Trophoblast cell (in vitro differentiated cells and primary cell): ENCODE measurements at regions not wholly inside any gene's neighbourhood (a gene's known extent, or its start where the extent isn't known, plus 50 kb on each side); places are given as distances from the start of the nearest gene placed in this dataset.
A peak's percentile ranks its signal among the peaks of the same experiment; 100 is the strongest.

Experiments used
- DNase-seq, 2 donors: peaks; one replicate each; pipeline ENCODE4 v3.0.0-alpha.2; 2016
- H2AFZ ChIP-seq: 2 replicates; pipeline ENCODE4 v1.6.1; 2013; ENCODE audit warnings: low read length, moderate library complexity, mild to moderate bottlenecking; ENCODE audit not compliant: insufficient read depth, poor library complexity
- H2AK5ac ChIP-seq: 2 replicates; pipeline ENCODE4 v1.6.1; 2013; ENCODE audit warnings: mild to moderate bottlenecking, low read length
- H2BK120ac ChIP-seq: 2 replicates; pipeline ENCODE4 v1.6.1; 2013; ENCODE audit warnings: low read length, mild to moderate bottlenecking, moderate library complexity; ENCODE audit not compliant: insufficient read depth, poor library complexity
- H2BK12ac ChIP-seq: 2 replicates; pipeline ENCODE4 v1.6.1; 2013; ENCODE audit warnings: mild to moderate bottlenecking, low read length, moderate library complexity
- H2BK5ac ChIP-seq: 2 replicates; pipeline ENCODE4 v1.6.1; 2013; ENCODE audit warnings: low read length, low read depth, moderate library complexity, mild to moderate bottlenecking; ENCODE audit not compliant: poor library complexity
- H3K14ac ChIP-seq: 2 replicates; pipeline ENCODE4 v1.6.1; 2013; ENCODE audit warnings: mild to moderate bottlenecking, low read length
- H3K18ac ChIP-seq: 2 replicates; pipeline ENCODE4 v1.6.1; 2013; ENCODE audit warnings: mild to moderate bottlenecking, low read length
- H3K23ac ChIP-seq: 2 replicates; pipeline ENCODE4 v1.6.1; 2013; ENCODE audit warnings: low read length
- H3K27ac ChIP-seq: 2 replicates; pipeline ENCODE4 v1.5.1; 2013; ENCODE audit warnings: low read depth, mild to moderate bottlenecking, inconsistent platforms, low read length, moderate library complexity
- H3K27me3 ChIP-seq: 2 replicates; pipeline ENCODE4 v1.6.1; 2013; ENCODE audit warnings: inconsistent platforms, mild to moderate bottlenecking, low read length, moderate library complexity; ENCODE audit not compliant: insufficient read depth
- H3K36me3 ChIP-seq, 2 experiments: 1 replicate in 1 of 2; 2 replicates in 1 of 2; pipeline ENCODE4 v1.6.1; 2013; ENCODE audit warnings: low read length in 2 of 2, mild to moderate bottlenecking in 2 of 2, moderate library complexity in 1 of 2; ENCODE audit not compliant: insufficient read depth in 2 of 2, control insufficient read depth in 1 of 2
- H3K4ac ChIP-seq: 2 replicates; pipeline ENCODE4 v1.6.1; 2013; ENCODE audit warnings: low read depth, mild to moderate bottlenecking, low read length, moderate library complexity
- H3K4me1 ChIP-seq, 2 experiments: 1 replicate in 1 of 2; 2 replicates in 1 of 2; pipeline ENCODE4 v1.6.1; 2013; ENCODE audit warnings: low read length in 2 of 2, mild to moderate bottlenecking in 2 of 2, moderate library complexity in 1 of 2; ENCODE audit not compliant: insufficient read depth in 2 of 2, control insufficient read depth in 1 of 2
- H3K4me2 ChIP-seq: 2 replicates; pipeline ENCODE4 v1.6.1; 2013; ENCODE audit warnings: inconsistent platforms, mild to moderate bottlenecking, low read length, moderate library complexity
- H3K4me3 ChIP-seq: 2 replicates; pipeline ENCODE4 v1.5.1; 2013; ENCODE audit warnings: mild to moderate bottlenecking, low read depth, low read length, inconsistent platforms
- H3K79me1 ChIP-seq: one replicate; pipeline ENCODE4 v1.6.1; 2013; ENCODE audit warnings: low read length
- H3K79me2 ChIP-seq: 2 replicates; pipeline ENCODE4 v1.6.1; 2013; ENCODE audit warnings: low read length, mild to moderate bottlenecking; ENCODE audit not compliant: control insufficient read depth, insufficient read depth, poor library complexity
- H3K9ac ChIP-seq: 2 replicates; pipeline ENCODE4 v1.6.1; 2013; ENCODE audit warnings: mild to moderate bottlenecking, low read length
- H3K9me3 ChIP-seq: 2 replicates; pipeline ENCODE4 v1.6.1; 2013; ENCODE audit warnings: low read depth, mild to moderate bottlenecking, control low read depth, inconsistent platforms, low read length; ENCODE audit not compliant: insufficient read depth
- H4K12ac ChIP-seq: 2 replicates; pipeline ENCODE4 v1.6.1; 2013; ENCODE audit warnings: low read depth, mild to moderate bottlenecking, low read length, moderate library complexity
- H4K8ac ChIP-seq: 2 replicates; pipeline ENCODE4 v1.6.1; 2013; ENCODE audit warnings: low read depth, mild to moderate bottlenecking, low read length, moderate library complexity
- H4K91ac ChIP-seq: one replicate; pipeline ENCODE4 v1.6.1; 2013; ENCODE audit warnings: low read depth, mild to moderate bottlenecking, low read length, moderate library complexity
- WGBS: extraction: QIAGEN DNeasy Blood & Tissue Kit; methylation state at CpG from one replicate; pipeline ENCODE4 v1.1.7; 2013; ENCODE audit warnings: missing lambda C conversion rate; ENCODE audit not compliant: insufficient read length, insufficient coverage; ENCODE audit errors: extremely low coverage; 5-methylcytosine and 5-hydroxymethylcytosine counted together

DNA sequence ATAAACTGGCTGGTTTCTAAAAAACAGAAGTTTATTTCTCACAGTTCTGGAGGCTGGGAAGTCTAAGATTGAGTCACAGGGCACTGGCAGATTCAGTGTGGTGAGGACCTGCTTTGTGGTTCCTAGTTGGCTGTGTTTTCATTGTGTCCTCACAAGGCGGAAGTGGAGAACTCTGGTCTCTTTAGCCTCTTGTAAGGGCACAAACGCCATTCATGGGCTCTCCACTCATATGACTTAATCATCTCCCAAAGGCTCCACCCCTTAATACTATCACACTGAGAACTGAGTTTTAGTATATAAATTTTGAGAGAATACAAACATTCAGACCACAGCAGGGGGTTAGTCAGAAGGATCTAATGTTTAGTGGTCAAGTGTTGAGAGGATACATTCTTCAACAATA lies 208.2 kb downstream of the SEC61B start:
- Histone ChIP-seq H3K36me3 (no peaks in the 10 kb centered on the region), H2BK12ac (no peak overlapping the region), H3K27me3 (no peaks in the 10 kb centered on the region), H4K91ac (no peak overlapping the region), H3K4ac (no peak overlapping the region), H3K79me1 (peaks cover 7% of the 10 kb centered on the region), H3K9me3 (no peaks in the 10 kb centered on the region), H2AK5ac (peak overlapping the region; percentile 47), H3K14ac (no peak overlapping the region), H2BK5ac (no peak overlapping the region), H3K4me1 (peaks cover 5 to 10% of the 10 kb centered on the region in 2 experiments), H3K9ac (no peak overlapping the region), H3K23ac (no peak overlapping the region), H2BK120ac (no peak overlapping the region), H4K12ac (no peak overlapping the region), H2AFZ (no peak overlapping the region), H3K27ac (no peak overlapping the region), H4K8ac (no peak overlapping the region), H3K4me3 (no peak overlapping the region), H3K18ac (no peak overlapping the region), H3K4me2 (no peak overlapping the region), H3K79me2 (no peaks in the 10 kb centered on the region)
- WGBS, result no CpG with 5 or more reads among the region's 2 CpGs
- DNase-seq, result peak in 1 of 2 donors; percentile 33

DNA sequence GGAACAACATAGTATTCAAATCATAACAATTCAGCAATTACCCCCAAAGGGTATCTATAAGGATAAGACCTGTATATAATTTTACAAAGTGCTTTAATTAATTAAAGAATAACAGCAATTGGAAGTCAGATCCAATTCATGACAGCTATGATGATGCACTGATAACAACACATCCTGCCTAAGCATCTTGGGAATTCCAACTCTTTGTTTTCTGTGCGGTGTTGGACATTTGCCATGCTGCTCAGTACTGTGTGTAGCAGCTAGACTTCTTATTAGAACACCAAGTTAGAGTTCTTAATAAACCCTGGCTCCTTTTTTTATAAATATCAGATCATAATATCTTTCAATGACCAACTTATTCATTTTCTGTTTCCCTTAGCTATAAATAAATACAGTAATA lies 209.0 kb downstream of the SEC61B start:
- H3K4ac ChIP-seq, result no peak overlapping the region
- peaks cover 5 to 10% of the 10 kb centered on the region in 2 experiments for H3K4me1 ChIP-seq
- H4K12ac ChIP-seq, result no peak overlapping the region
- no peak overlapping the region for H2BK120ac ChIP-seq
- no peak overlapping the region for H3K14ac ChIP-seq
- H3K4me2 ChIP-seq, result no peak overlapping the region
- no peaks in the 10 kb centered on the region for H3K79me2 ChIP-seq
- no peak overlapping the region for H2BK12ac ChIP-seq
- no peaks in the 10 kb centered on the region for H3K36me3 ChIP-seq
- no peaks in the 10 kb centered on the region for H3K9me3 ChIP-seq
- H3K23ac ChIP-seq, result no peak overlapping the region
- H4K8ac ChIP-seq, result no peak overlapping the region
- no peak for DNase-seq
- no peak overlapping the region for H3K4me3 ChIP-seq
- H3K18ac ChIP-seq, result no peak overlapping the region
- H2AK5ac ChIP-seq, result no peak overlapping the region
- H4K91ac ChIP-seq, result no peak overlapping the region
- no peaks in the 10 kb centered on the region for H3K27me3 ChIP-seq
- no peak overlapping the region for H3K9ac ChIP-seq
- H2BK5ac ChIP-seq, result no peak overlapping the region
- H2AFZ ChIP-seq, result no peak overlapping the region
- peaks cover 7% of the 10 kb centered on the region for H3K79me1 ChIP-seq
- no CpG with 5 or more reads among the region's 1 CpG for WGBS
- no peak overlapping the region for H3K27ac ChIP-seq

DNA sequence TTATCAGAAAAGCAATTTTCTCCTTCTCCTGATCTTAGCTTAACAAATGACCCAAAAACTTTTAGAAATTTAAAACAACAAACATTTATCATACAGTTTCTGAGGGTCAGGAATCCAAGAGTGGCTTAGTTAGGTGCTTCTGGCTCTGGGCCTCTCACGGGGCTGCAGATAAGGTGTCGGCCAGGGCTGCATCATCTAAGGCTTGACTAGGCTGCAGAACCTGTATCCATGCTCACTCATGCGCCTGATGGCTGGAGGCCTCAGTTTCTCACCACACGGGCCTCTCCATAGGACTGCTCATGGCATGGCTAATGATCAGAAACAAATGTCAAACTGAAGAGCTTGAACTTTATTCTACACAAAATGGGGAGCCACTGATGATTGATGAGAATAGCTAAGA lies 210.0 kb downstream of the SEC61B start:
- no peak overlapping the region for H3K4ac ChIP-seq
- H3K36me3 ChIP-seq, result no peaks in the 10 kb centered on the region
- no peak overlapping the region for H4K91ac ChIP-seq
- H3K23ac ChIP-seq, result no peak overlapping the region
- peak overlapping the region; percentile 69 for H4K8ac ChIP-seq
- H3K27me3 ChIP-seq, result no peaks in the 10 kb centered on the region
- peak overlapping the region; percentile 33 for H2BK5ac ChIP-seq
- H3K4me2 ChIP-seq, result no peak overlapping the region
- peak overlapping the region; percentile 87 for H2BK12ac ChIP-seq
- H4K12ac ChIP-seq, result no peak overlapping the region
- H3K4me1 ChIP-seq, result peaks cover 5 to 10% of the 10 kb centered on the region in 2 experiments
- no peak overlapping the region for H3K18ac ChIP-seq
- no peak overlapping the region for H3K14ac ChIP-seq
- H2AK5ac ChIP-seq, result peak overlapping the region; percentile 75
- DNase-seq, result no peak
- H3K9ac ChIP-seq, result no peak overlapping the region
- no peak overlapping the region for H3K27ac ChIP-seq
- no peaks in the 10 kb centered on the region for H3K79me2 ChIP-seq
- H3K9me3 ChIP-seq, result no peaks in the 10 kb centered on the region
- H2AFZ ChIP-seq, result no peak overlapping the region
- H2BK120ac ChIP-seq, result peak overlapping the region; percentile 60
- peaks cover 7% of the 10 kb centered on the region for H3K79me1 ChIP-seq
- WGBS, result no CpG with 5 or more reads among the region's 4 CpGs
- H3K4me3 ChIP-seq, result no peak overlapping the region

DNA sequence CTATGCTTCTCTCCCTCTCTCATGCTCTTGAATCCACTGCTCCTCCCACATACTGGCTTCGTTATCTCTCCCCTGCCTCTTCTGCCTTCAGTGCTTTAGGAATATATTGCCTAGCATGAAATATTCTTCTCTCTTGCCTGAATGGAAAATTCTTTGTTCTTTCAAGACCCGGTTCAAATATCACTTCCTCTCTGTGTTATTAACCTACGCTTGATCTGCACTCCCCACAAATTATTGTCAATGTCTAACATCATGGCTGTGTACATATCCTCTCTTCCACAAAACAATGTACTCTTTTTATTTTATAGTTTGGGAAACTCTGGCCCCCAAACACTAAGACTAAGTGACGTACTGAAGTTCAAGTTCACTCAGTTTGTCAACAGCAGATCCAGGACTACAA lies 211.0 kb downstream of the SEC61B start:
- H3K14ac ChIP-seq, result no peak overlapping the region
- H4K91ac ChIP-seq, result no peak overlapping the region
- H4K8ac ChIP-seq, result no peak overlapping the region
- no peak overlapping the region for H3K23ac ChIP-seq
- no peak overlapping the region for H3K18ac ChIP-seq
- no peaks in the 10 kb centered on the region for H3K27me3 ChIP-seq
- no peak overlapping the region for H4K12ac ChIP-seq
- H3K4me2 ChIP-seq, result no peak overlapping the region
- H3K9ac ChIP-seq, result no peak overlapping the region
- H2BK120ac ChIP-seq, result no peak overlapping the region
- no peak overlapping the region for H2AK5ac ChIP-seq
- no peak overlapping the region for H2BK5ac ChIP-seq
- no peaks in the 10 kb centered on the region for H3K79me2 ChIP-seq
- WGBS, result no CpG with 5 or more reads among the region's 4 CpGs
- H3K4me1 ChIP-seq, result peaks cover 5 to 10% of the 10 kb centered on the region in 2 experiments
- no peak overlapping the region for H3K4me3 ChIP-seq
- no peak for DNase-seq
- H2AFZ ChIP-seq, result no peak overlapping the region
- no peak overlapping the region for H3K4ac ChIP-seq
- H3K36me3 ChIP-seq, result no peaks in the 10 kb centered on the region
- peaks cover 7% of the 10 kb centered on the region for H3K79me1 ChIP-seq
- no peaks in the 10 kb centered on the region for H3K9me3 ChIP-seq
- peak overlapping the region; percentile 6 for H2BK12ac ChIP-seq
- no peak overlapping the region for H3K27ac ChIP-seq
